IMR-90 (cell line): ENCODE measurements at regions not wholly inside any gene's neighbourhood (a gene's known extent, or its start where the extent isn't known, plus 50 kb on each side); places are given as distances from the start of the nearest gene placed in this dataset.

Experiments
- ATAC-seq: fragments of 200-7000 bp; cut with Tn5 transposase; 2 replicates; pipeline ENCODE4 v1.9.1; 2020; ENCODE audit warnings: low read depth, mild to moderate bottlenecking, moderate library complexity
- BruUV-seq: library from RNA; stranded (reverse); fragments of 400-500 nt; replicated peaks from 2 replicates; lab custom pipeline; 2021; lab: Mats Ljungman, UMichigan
- CTCF ChIA-PET: fragments of 300-600 bp; formaldehyde crosslinking; extraction: SDS; loops from one replicate; lab custom pipeline; 2021; ENCODE audit warnings: antibody characterized with exemption; lab: Yijun Ruan, JAX
- POLR2A ChIA-PET: fragments of 300-600 bp; sonication (Branson Sonifier 250); formaldehyde crosslinking; loops from one replicate; lab custom pipeline; 2022; ENCODE audit warnings: antibody characterized with exemption; ENCODE audit not compliant: unreplicated experiment; lab: Charles Lee
- DNase-seq: peaks from one replicate; pipeline ENCODE4 v3.0.0; 2013
- H2AFZ ChIP-seq: replicated peaks from 2 replicates; pipeline ENCODE3; 2013; ENCODE audit warnings: low read length, mild to moderate bottlenecking; ENCODE audit not compliant: poor library complexity
- H2AK5ac ChIP-seq: 2 replicates; pipeline ENCODE4 v1.6.1; 2013; ENCODE audit warnings: low read depth, low read length, inconsistent platforms
- H2AK9ac ChIP-seq: replicated peaks from 2 replicates; pipeline ENCODE3; 2013; ENCODE audit warnings: mild to moderate bottlenecking, low read depth, low read length, moderate library complexity; ENCODE audit not compliant: poor library complexity
- H2BK120ac ChIP-seq: 2 replicates; pipeline ENCODE4 v1.6.1; 2013; ENCODE audit warnings: low read depth, low read length, inconsistent platforms
- H2BK15ac ChIP-seq: 3 replicates; pipeline ENCODE4 v1.6.1; 2013; ENCODE audit warnings: low read depth, low read length, inconsistent platforms
- H2BK20ac ChIP-seq: 2 replicates; pipeline ENCODE4 v1.6.1; 2013; ENCODE audit warnings: low read depth, mild to moderate bottlenecking, inconsistent platforms, low read length, moderate library complexity
- H2BK5ac ChIP-seq: 2 replicates; pipeline ENCODE4 v1.6.1; 2013; ENCODE audit warnings: mild to moderate bottlenecking, low read depth, low read length, inconsistent platforms; ENCODE audit not compliant: poor library complexity, severe bottlenecking
- H3K14ac ChIP-seq: replicated peaks from 2 replicates; pipeline ENCODE4 v1.6.1; 2013; ENCODE audit warnings: low read depth, low read length, inconsistent platforms
- H3K18ac ChIP-seq: 2 replicates; pipeline ENCODE4 v1.6.1; 2013; ENCODE audit warnings: low read depth, low read length, control low read depth
- H3K23ac ChIP-seq: 2 replicates; pipeline ENCODE4 v1.6.1; 2013; ENCODE audit warnings: low read depth, low read length, inconsistent platforms
- H3K27ac ChIP-seq: 2 replicates; pipeline ENCODE4 v1.5.1; 2013; ENCODE audit warnings: mild to moderate bottlenecking, control low read depth, low read length; ENCODE audit not compliant: insufficient read depth
- H3K27me3 ChIP-seq: 2 replicates; pipeline ENCODE4 v1.6.1; 2013; ENCODE audit warnings: low read length; ENCODE audit not compliant: control insufficient read depth, insufficient read depth
- H3K36me3 ChIP-seq: 2 replicates; pipeline ENCODE4 v1.6.1; 2013; ENCODE audit warnings: low read length, mixed read lengths; ENCODE audit not compliant: control insufficient read depth, insufficient read depth
- H3K4ac ChIP-seq: 2 replicates; pipeline ENCODE4 v1.6.1; 2013; ENCODE audit warnings: low read depth, low read length, inconsistent platforms
- H3K4me1 ChIP-seq: 2 replicates; pipeline ENCODE4 v1.6.1; 2013; ENCODE audit warnings: low read length, mixed read lengths; ENCODE audit not compliant: control insufficient read depth, insufficient read depth
- H3K4me2 ChIP-seq: 2 replicates; pipeline ENCODE4 v1.6.1; 2013; ENCODE audit warnings: low read depth, mild to moderate bottlenecking, control low read depth, low read length, moderate library complexity
- H3K4me3 ChIP-seq: 2 replicates; pipeline ENCODE4 v1.5.1; 2013; ENCODE audit warnings: low read depth, mild to moderate bottlenecking, control low read depth, low read length, moderate library complexity; ENCODE audit not compliant: insufficient read depth
- H3K56ac ChIP-seq: 2 replicates; pipeline ENCODE4 v1.6.1; 2013; ENCODE audit warnings: low read length, inconsistent platforms; ENCODE audit not compliant: insufficient read depth; ENCODE audit errors: extremely low read depth
- H3K79me1 ChIP-seq, 2 experiments: 2 replicates each; pipeline ENCODE4 v1.6.1; 2013; ENCODE audit warnings: low read length in 2 of 2, inconsistent platforms in 1 of 2, low read depth in 1 of 2
- H3K9ac ChIP-seq: 2 replicates; pipeline ENCODE4 v1.6.1; 2013; ENCODE audit warnings: low read depth, low read length, control low read depth
- H3K9me1 ChIP-seq: 2 replicates; pipeline ENCODE4 v1.6.1; 2013; ENCODE audit warnings: low read length, inconsistent platforms; ENCODE audit not compliant: insufficient read depth
- H3K9me3 ChIP-seq: 2 replicates; pipeline ENCODE4 v1.6.1; 2013; ENCODE audit warnings: low read length; ENCODE audit not compliant: control insufficient read depth, insufficient read depth
- H4K20me1 ChIP-seq: 2 replicates; pipeline ENCODE4 v1.6.1; 2013; ENCODE audit warnings: low read length, inconsistent platforms; ENCODE audit not compliant: insufficient read depth
- H4K5ac ChIP-seq: 2 replicates; pipeline ENCODE4 v1.6.1; 2013; ENCODE audit warnings: mild to moderate bottlenecking, low read depth, low read length, control low read depth
- H4K8ac ChIP-seq, 2 experiments: 2 replicates each; pipeline ENCODE4 v1.6.1; 2013; ENCODE audit warnings: low read depth in 2 of 2, low read length in 2 of 2, control low read depth in 1 of 2, inconsistent platforms in 1 of 2
- H4K91ac ChIP-seq: 2 replicates; pipeline ENCODE4 v1.6.1; 2013; ENCODE audit warnings: low read depth, low read length, inconsistent platforms; ENCODE audit not compliant: insufficient read depth
- CEBPB ChIP-seq: IDR thresholded peaks from 2 replicates; pipeline ENCODE4 v1.6.1; 2012; ENCODE audit warnings: low read depth, low read length, improper control_type of control experiment
- ELK1 ChIP-seq: fragments of 150-350 bp; IDR thresholded peaks from 2 replicates; pipeline ENCODE4 v1.6.1; 2016; ENCODE audit warnings: low read depth, mild to moderate bottlenecking, low read length, moderate library complexity, borderline replicate concordance
- NFE2L2 ChIP-seq: fragments of 150-350 bp; IDR thresholded peaks from 2 replicates; pipeline ENCODE4 v1.6.1; 2016; ENCODE audit warnings: low read depth, mild to moderate bottlenecking, low read length
- RAD21 ChIP-seq: IDR thresholded peaks from 2 replicates; pipeline ENCODE4 v1.6.1; 2012; ENCODE audit warnings: low read length, improper control_type of control experiment
- RFX5 ChIP-seq: IDR thresholded peaks from 2 replicates; pipeline ENCODE4 v1.8.0; 2012; ENCODE audit warnings: low read depth, mild to moderate bottlenecking, low read length, moderate library complexity
- WGBS, 2 experiments: methylation state at CpG; one replicate each; pipeline versions ENCODE4 v1.1.5 to v1.1.7; 2013; ENCODE audit warnings: missing lambda C conversion rate in 2 of 2; ENCODE audit not compliant: insufficient read length in 1 of 2; ENCODE audit errors: extremely low coverage in 2 of 2; 5-methylcytosine and 5-hydroxymethylcytosine counted together
- dilution Hi-C: fragments of 300-500 bp; cut with HindIII; formaldehyde crosslinking; loops from one replicate; pipeline ENCODE4 v1.14.3; 2018; ENCODE audit warnings: low sequenced_read_pairs; ENCODE audit not compliant: unreplicated experiment
- in situ Hi-C: fragments of 300-500 bp; cut with MboI; formaldehyde crosslinking; loops from 3 replicates; pipeline ENCODE4 v1.14.3; 2019; ENCODE audit warnings: low sequenced_read_pairs, inconsistent platforms, mixed read lengths
- intact Hi-C: fragments of 100-400 bp; cut with micrococcal nuclease; formaldehyde crosslinking; loops from 2 replicates; pipeline ENCODE4 v1.10.0; 2022

GRCh38 chr2:217740756-217741155 lies 262.0 kb downstream of the TNS1 start:
- no peak overlapping the region for H2BK5ac ChIP-seq
- no peaks in the 10 kb centered on the region for H3K36me3 ChIP-seq
- TF ChIP-seq CEBPB: no peak
- no peak for TF ChIP-seq RFX5
- TF ChIP-seq NFE2L2: no peak
- TF ChIP-seq RAD21: no peak
- no peak for TF ChIP-seq ELK1
- ChIA-PET CTCF (no interaction called here), POLR2A (no interaction called here)
- no peak overlapping the region for H3K56ac ChIP-seq
- no peak overlapping the region for H3K4ac ChIP-seq
- no peak for DNase-seq
- no CpG with 5 or more reads among the region's 6 CpGs for WGBS, 2 experiments
- peaks cover 4% of the 10 kb centered on the region; the same call in 1 of the 2 replicates for H3K9me1 ChIP-seq
- H4K20me1 ChIP-seq: no peaks in the 10 kb centered on the region
- H2BK20ac ChIP-seq: no peak overlapping the region
- no peak overlapping the region for H3K4me2 ChIP-seq
- H3K4me3 ChIP-seq: no peak overlapping the region
- dilution Hi-C loops (no loop called here), intact Hi-C loops (no loop called here), in situ Hi-C loops (no loop called here)
- no peak overlapping the region for H3K23ac ChIP-seq
- H3K27me3 ChIP-seq: no peaks in the 10 kb centered on the region
- no peak overlapping the region for H4K91ac ChIP-seq
- H2AK9ac ChIP-seq: no peak overlapping the region
- no peak overlapping the region for H3K18ac ChIP-seq
- H2AK5ac ChIP-seq: no peak overlapping the region
- BruUV-seq: no TSS peak
- H3K14ac ChIP-seq: no peak overlapping the region
- H2BK120ac ChIP-seq: no peak overlapping the region
- no peak overlapping the region for H4K8ac ChIP-seq
- ATAC-seq: no peak
- H3K79me1 ChIP-seq: no peaks in the 10 kb centered on the region
- H3K4me1 ChIP-seq: peaks cover 3% of the 10 kb centered on the region; the same call in 1 of the 2 replicates
- H2BK15ac ChIP-seq: no peak overlapping the region
- H2AFZ ChIP-seq: no peak overlapping the region
- no peak overlapping the region for H4K5ac ChIP-seq
- H3K9ac ChIP-seq: no peak overlapping the region
- no peak overlapping the region for H3K27ac ChIP-seq
- peaks cover 2% of the 10 kb centered on the region; the same call in 1 of the 2 replicates for H3K9me3 ChIP-seq
